ENCODE measurements at regions not wholly inside any gene's neighbourhood (a gene's known extent, or its start where the extent isn't known, plus 50 kb on each side); places are given as distances from the start of the nearest gene placed in this dataset.

DNA sequence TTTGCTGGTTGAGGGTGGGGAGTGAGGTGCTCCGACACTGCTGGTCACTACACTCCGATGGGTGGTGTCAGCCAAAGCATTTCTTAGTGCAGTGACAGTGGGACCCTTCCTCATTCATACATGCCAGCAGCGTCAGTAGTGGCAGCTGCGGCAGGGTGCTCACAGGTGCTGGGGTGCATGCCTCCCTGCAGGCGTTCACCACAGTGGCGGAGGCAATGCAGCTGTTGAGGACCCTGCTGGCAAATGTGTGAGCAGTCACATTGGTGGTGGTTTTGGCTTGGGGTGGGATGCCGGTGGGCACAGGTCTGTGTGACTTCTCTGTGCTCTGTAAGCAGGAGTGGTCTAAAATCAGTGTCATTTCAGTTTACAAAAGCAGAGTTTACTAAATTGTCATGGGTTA lies 464.6 kb downstream of the FUT8 start:
- WGBS, 2 donors = 93 to 96% methylated on average over 7 of the region's 7 CpGs
- Histone ChIP-seq H3K9me3 (ENCODE audit: control insufficient read depth in 4 of 4, insufficient read depth in 3 of 4, low read length in 3 of 4) (no peaks in the 10 kb centered on the region), H3K27me3 (ENCODE audit: control insufficient read depth in 3 of 3, insufficient read depth in 3 of 3, low read length in 2 of 3) (peaks cover 0 to 2% (median 0%) of the 10 kb centered on the region in 3 donors), H3K4me1 (ENCODE audit: control insufficient read depth in 5 of 5, insufficient read depth in 5 of 5, low read length in 5 of 5) (no peaks in the 10 kb centered on the region), H3K9ac (ENCODE audit: insufficient read depth in 1 of 2, low read length in 2 of 2) (no peak overlapping the region), H3K27ac (ENCODE audit: low read depth in 1 of 2, low read length in 1 of 2) (no peak overlapping the region), H3K36me3 (ENCODE audit: control insufficient read depth in 4 of 4, insufficient read depth in 4 of 4, low read length in 4 of 4) (no peaks in the 10 kb centered on the region), H3K4me3 (no peak overlapping the region)
- TF ChIP-seq, protein P1, sequence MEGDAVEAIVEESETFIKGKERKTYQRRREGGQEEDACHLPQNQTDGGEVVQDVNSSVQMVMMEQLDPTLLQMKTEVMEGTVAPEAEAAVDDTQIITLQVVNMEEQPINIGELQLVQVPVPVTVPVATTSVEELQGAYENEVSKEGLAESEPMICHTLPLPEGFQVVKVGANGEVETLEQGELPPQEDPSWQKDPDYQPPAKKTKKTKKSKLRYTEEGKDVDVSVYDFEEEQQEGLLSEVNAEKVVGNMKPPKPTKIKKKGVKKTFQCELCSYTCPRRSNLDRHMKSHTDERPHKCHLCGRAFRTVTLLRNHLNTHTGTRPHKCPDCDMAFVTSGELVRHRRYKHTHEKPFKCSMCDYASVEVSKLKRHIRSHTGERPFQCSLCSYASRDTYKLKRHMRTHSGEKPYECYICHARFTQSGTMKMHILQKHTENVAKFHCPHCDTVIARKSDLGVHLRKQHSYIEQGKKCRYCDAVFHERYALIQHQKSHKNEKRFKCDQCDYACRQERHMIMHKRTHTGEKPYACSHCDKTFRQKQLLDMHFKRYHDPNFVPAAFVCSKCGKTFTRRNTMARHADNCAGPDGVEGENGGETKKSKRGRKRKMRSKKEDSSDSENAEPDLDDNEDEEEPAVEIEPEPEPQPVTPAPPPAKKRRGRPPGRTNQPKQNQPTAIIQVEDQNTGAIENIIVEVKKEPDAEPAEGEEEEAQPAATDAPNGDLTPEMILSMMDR (IDR thresholded peaks at IDR 0.05; ENCODE audit: control extremely low read depth, extremely low read depth) = no peak
- no peak for DNase-seq
- ATAC-seq (ENCODE audit: insufficient read depth, low FRiP score) = no peak

DNA sequence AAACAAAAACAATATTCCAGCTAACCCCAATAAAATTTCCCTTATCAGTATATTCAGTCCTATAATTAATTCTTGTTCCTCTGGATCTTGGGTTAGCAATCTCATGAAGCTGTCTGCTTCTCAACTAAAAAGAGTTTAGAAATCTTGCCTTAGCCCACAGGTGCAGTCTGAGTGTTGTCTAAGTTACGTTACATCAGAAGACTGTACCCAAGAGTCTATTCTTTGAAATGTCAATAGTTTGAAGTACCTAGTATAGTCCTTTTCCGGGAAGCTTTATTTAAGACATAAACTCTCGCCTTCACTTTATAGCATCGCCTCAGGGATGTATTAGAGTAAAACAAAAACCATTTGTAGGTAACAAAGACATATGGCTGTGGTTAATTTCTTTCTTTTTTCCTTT lies 465.1 kb downstream of the FUT8 start:
- Histone ChIP-seq H3K27ac (ENCODE audit: low read depth in 1 of 2, low read length in 1 of 2) (no peak overlapping the region), H3K4me1 (ENCODE audit: control insufficient read depth in 5 of 5, insufficient read depth in 5 of 5, low read length in 5 of 5) (no peaks in the 10 kb centered on the region), H3K4me3 (no peak overlapping the region), H3K9ac (ENCODE audit: insufficient read depth in 1 of 2, low read length in 2 of 2) (no peak overlapping the region), H3K36me3 (ENCODE audit: control insufficient read depth in 4 of 4, insufficient read depth in 4 of 4, low read length in 4 of 4) (no peaks in the 10 kb centered on the region), H3K27me3 (ENCODE audit: control insufficient read depth in 3 of 3, insufficient read depth in 3 of 3, low read length in 2 of 3) (peaks cover 0 to 2% (median 0%) of the 10 kb centered on the region in 3 donors), H3K9me3 (ENCODE audit: control insufficient read depth in 4 of 4, insufficient read depth in 3 of 4, low read length in 3 of 4) (no peaks in the 10 kb centered on the region)
- DNase-seq (no peak), ATAC-seq (ENCODE audit: insufficient read depth, low FRiP score) (no peak)
- TF ChIP-seq, protein P1 (IDR thresholded peaks at IDR 0.05; ENCODE audit: control extremely low read depth, extremely low read depth) = no peak
- 56 to 61% methylated on average over 4 of the region's 4 CpGs for WGBS, 2 donors

DNA sequence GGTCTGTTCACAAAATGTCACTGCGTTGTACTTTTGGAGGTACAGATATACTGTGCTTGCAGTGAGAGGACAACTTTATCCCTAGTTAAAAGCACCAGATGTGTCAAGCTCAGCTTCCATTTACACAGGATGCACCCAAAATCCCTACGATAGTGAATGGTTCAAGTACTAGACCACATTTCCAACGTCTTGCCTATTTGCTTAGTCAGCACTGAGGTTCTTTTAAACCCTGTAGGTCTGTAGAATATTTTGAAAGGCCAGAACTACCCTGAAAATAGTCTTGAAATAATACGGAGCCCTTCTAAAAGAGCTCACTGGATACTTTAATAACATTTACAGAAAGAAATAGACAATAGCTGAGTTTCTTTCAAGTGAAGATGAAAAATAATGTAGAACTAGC lies 466.1 kb downstream of the FUT8 start:
- TF ChIP-seq, protein P1 (IDR thresholded peaks at IDR 0.05; ENCODE audit: control extremely low read depth, extremely low read depth) = no peak
- no peaks in the 10 kb centered on the region for H3K4me1 ChIP-seq (ENCODE audit: control insufficient read depth in 5 of 5, insufficient read depth in 5 of 5, low read length in 5 of 5)
- H3K27ac ChIP-seq (ENCODE audit: low read depth in 1 of 2, low read length in 1 of 2) = no peak overlapping the region
- no peaks in the 10 kb centered on the region for H3K9me3 ChIP-seq (ENCODE audit: control insufficient read depth in 4 of 4, insufficient read depth in 3 of 4, low read length in 3 of 4)
- DNase-seq (no peak), ATAC-seq (ENCODE audit: insufficient read depth, low FRiP score) (no peak)
- H3K4me3 ChIP-seq = no peak overlapping the region
- 86 to 87% methylated on average over 4 of the region's 4 CpGs for WGBS, 2 donors
- H3K36me3 ChIP-seq (ENCODE audit: control insufficient read depth in 4 of 4, insufficient read depth in 4 of 4, low read length in 4 of 4) = no peaks in the 10 kb centered on the region
- peaks cover 0 to 2% (median 0%) of the 10 kb centered on the region in 3 donors for H3K27me3 ChIP-seq (ENCODE audit: control insufficient read depth in 3 of 3, insufficient read depth in 3 of 3, low read length in 2 of 3)
- H3K9ac ChIP-seq (ENCODE audit: insufficient read depth in 1 of 2, low read length in 2 of 2) = no peak overlapping the region
